ENCODE measurements at regions not wholly inside any gene's neighbourhood (a gene's known extent, or its start where the extent isn't known, plus 50 kb on each side); places are given as distances from the start of the nearest gene placed in this dataset.

GRCh38 chr21:31609081-31609480 lies 50.4 kb upstream of the SOD1 start:
- H3K79me1 ChIP-seq (ENCODE audit: low read length), result no peaks in the 10 kb centered on the region
- no CpG with 5 or more reads among the region's 4 CpGs for WGBS (ENCODE audit: extremely low coverage, insufficient coverage, low lambda C conversion rate)

GRCh38 chr21:31607791-31608190 lies 51.7 kb upstream of the SOD1 start:
- Histone ChIP-seq H3K79me2 (ENCODE audit: control insufficient read depth, insufficient read depth, low read length) (no peaks in the 10 kb centered on the region), H3K27me3 (ENCODE audit: insufficient read depth, low read length, poor library complexity) (no peaks in the 10 kb centered on the region), H2BK15ac (replicated peaks; ENCODE audit: low read depth) (no peak overlapping the region), H4K5ac (ENCODE audit: low read length) (no peak overlapping the region), H2BK5ac (ENCODE audit: low read length) (no peak overlapping the region), H3K23ac (ENCODE audit: low read length) (no peak overlapping the region), H3K4ac (ENCODE audit: low read depth, low read length) (no peak overlapping the region), H2BK120ac (ENCODE audit: low read depth, low read length) (no peak overlapping the region), H4K8ac (ENCODE audit: low read depth, low read length) (no peak overlapping the region), H3K9ac (ENCODE audit: low read length) (no peak overlapping the region), H2AK5ac (ENCODE audit: low read length) (no peak overlapping the region), H3K4me1 (ENCODE audit: control insufficient read depth, low read depth, low read length) (no peaks in the 10 kb centered on the region), H3K36me3 (ENCODE audit: control insufficient read depth, insufficient read depth, low read length) (no peaks in the 10 kb centered on the region), H3K4me2 (ENCODE audit: low read length) (no peak overlapping the region), H3K4me3 (ENCODE audit: low read length) (no peak overlapping the region), H3K79me1 (ENCODE audit: low read length) (no peaks in the 10 kb centered on the region), H3K56ac (ENCODE audit: low read length) (no peak overlapping the region), H3K18ac (ENCODE audit: low read length) (no peak overlapping the region), H3K27ac (ENCODE audit: low read depth, low read length) (no peak overlapping the region)
- no CpG with 5 or more reads among the region's 4 CpGs for WGBS (ENCODE audit: extremely low coverage, insufficient coverage, low lambda C conversion rate)
- DNase-seq, result no peak

More at GRCh38 chr21:31609081-31609480, 50.4 kb upstream of the SOD1 start:
- Histone ChIP-seq H3K9ac (ENCODE audit: low read length) (no peak overlapping the region), H4K5ac (ENCODE audit: low read length) (no peak overlapping the region), H2BK5ac (ENCODE audit: low read length) (no peak overlapping the region), H3K27ac (ENCODE audit: low read depth, low read length) (no peak overlapping the region), H2BK15ac (replicated peaks; ENCODE audit: low read depth) (no peak overlapping the region), H3K4me3 (ENCODE audit: low read length) (no peak overlapping the region), H3K27me3 (ENCODE audit: insufficient read depth, low read length, poor library complexity) (no peaks in the 10 kb centered on the region), H3K23ac (ENCODE audit: low read length) (no peak overlapping the region), H2AK5ac (ENCODE audit: low read length) (no peak overlapping the region), H3K56ac (ENCODE audit: low read length) (no peak overlapping the region), H2BK120ac (ENCODE audit: low read depth, low read length) (no peak overlapping the region), H3K36me3 (ENCODE audit: control insufficient read depth, insufficient read depth, low read length) (no peaks in the 10 kb centered on the region), H3K4me2 (ENCODE audit: low read length) (no peak overlapping the region), H3K4me1 (ENCODE audit: control insufficient read depth, low read depth, low read length) (no peaks in the 10 kb centered on the region), H3K18ac (ENCODE audit: low read length) (no peak overlapping the region), H3K4ac (ENCODE audit: low read depth, low read length) (no peak overlapping the region), H3K79me2 (ENCODE audit: control insufficient read depth, insufficient read depth, low read length) (no peaks in the 10 kb centered on the region), H4K8ac (ENCODE audit: low read depth, low read length) (no peak overlapping the region)
- peak; percentile 21 for DNase-seq

GRCh38 chr21:31606081-31606874 lies 53.2 kb upstream of the SOD1 start:
- Histone ChIP-seq H2BK120ac (ENCODE audit: low read depth, low read length) (no peak overlapping the region), H3K4me1 (ENCODE audit: control insufficient read depth, low read depth, low read length) (no peaks in the 10 kb centered on the region), H3K79me1 (ENCODE audit: low read length) (no peaks in the 10 kb centered on the region), H4K8ac (ENCODE audit: low read depth, low read length) (no peak overlapping the region), H3K18ac (ENCODE audit: low read length) (no peak overlapping the region), H3K79me2 (ENCODE audit: control insufficient read depth, insufficient read depth, low read length) (no peaks in the 10 kb centered on the region), H3K23ac (ENCODE audit: low read length) (no peak overlapping the region), H3K4me3 (ENCODE audit: low read length) (no peak overlapping the region), H3K4ac (ENCODE audit: low read depth, low read length) (no peak overlapping the region), H3K9ac (ENCODE audit: low read length) (no peak overlapping the region), H2BK5ac (ENCODE audit: low read length) (no peak overlapping the region), H3K27ac (ENCODE audit: low read depth, low read length) (no peak overlapping the region), H2AK5ac (ENCODE audit: low read length) (no peak overlapping the region), H4K5ac (ENCODE audit: low read length) (no peak overlapping the region), H3K36me3 (ENCODE audit: control insufficient read depth, insufficient read depth, low read length) (no peaks in the 10 kb centered on the region), H3K27me3 (ENCODE audit: insufficient read depth, low read length, poor library complexity) (no peaks in the 10 kb centered on the region), H3K4me2 (ENCODE audit: low read length) (no peak overlapping the region), H2BK15ac (replicated peaks; ENCODE audit: low read depth) (no peak overlapping the region), H3K56ac (ENCODE audit: low read length) (no peak overlapping the region)
- no CpG with 5 or more reads among the region's 11 CpGs for WGBS (ENCODE audit: extremely low coverage, insufficient coverage, low lambda C conversion rate)
- DNase-seq, result no peak

DNA sequence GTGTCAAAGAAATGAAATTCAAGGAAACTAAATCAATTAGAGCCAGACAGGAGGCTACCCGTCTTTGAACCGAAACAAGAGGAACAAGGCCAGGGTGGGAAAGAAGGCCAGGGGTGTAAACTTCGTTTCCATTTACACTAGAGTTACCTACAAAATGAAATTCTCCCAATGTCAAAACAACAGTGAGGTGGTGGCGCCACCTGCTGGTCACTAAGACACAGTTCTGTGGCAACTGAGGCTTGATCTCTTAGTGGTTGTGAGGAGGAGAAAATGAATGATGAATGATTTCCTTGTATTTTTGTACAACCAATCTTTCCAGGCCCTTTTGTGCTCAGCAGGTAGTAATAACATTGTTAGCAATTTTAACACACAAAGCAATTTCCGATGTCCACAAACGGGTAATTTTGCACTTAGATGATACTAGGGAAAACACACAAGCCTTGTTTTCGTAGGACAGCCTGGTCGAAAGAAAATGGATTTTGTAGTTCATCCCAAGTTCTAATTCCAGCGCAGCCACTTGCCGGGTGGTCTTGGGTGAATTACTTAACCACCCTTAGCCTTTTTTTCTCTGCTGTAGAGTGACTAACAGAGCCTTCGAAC lies 54.8 kb upstream of the SOD1 start:
- no peaks in the 10 kb centered on the region for H3K27me3 ChIP-seq (ENCODE audit: insufficient read depth, low read length, poor library complexity)
- no peak overlapping the region for H3K23ac ChIP-seq (ENCODE audit: low read length)
- no peaks in the 10 kb centered on the region for H3K36me3 ChIP-seq (ENCODE audit: control insufficient read depth, insufficient read depth, low read length)
- H3K79me1 ChIP-seq (ENCODE audit: low read length), result no peaks in the 10 kb centered on the region
- WGBS (ENCODE audit: extremely low coverage, insufficient coverage, low lambda C conversion rate), result no CpG with 5 or more reads among the region's 11 CpGs
- no peaks in the 10 kb centered on the region for H3K4me1 ChIP-seq (ENCODE audit: control insufficient read depth, low read depth, low read length)
- no peak overlapping the region for H2AK5ac ChIP-seq (ENCODE audit: low read length)
- no peak overlapping the region for H2BK5ac ChIP-seq (ENCODE audit: low read length)
- no peak overlapping the region for H3K56ac ChIP-seq (ENCODE audit: low read length)
- no peak overlapping the region for H3K4me2 ChIP-seq (ENCODE audit: low read length)
- no peak overlapping the region for H3K18ac ChIP-seq (ENCODE audit: low read length)
- no peak overlapping the region for H2BK120ac ChIP-seq (ENCODE audit: low read depth, low read length)
- H3K4me3 ChIP-seq (ENCODE audit: low read length), result no peak overlapping the region
- H4K8ac ChIP-seq (ENCODE audit: low read depth, low read length), result no peak overlapping the region
- H3K9ac ChIP-seq (ENCODE audit: low read length), result no peak overlapping the region
- no peaks in the 10 kb centered on the region for H3K79me2 ChIP-seq (ENCODE audit: control insufficient read depth, insufficient read depth, low read length)
- no peak overlapping the region for H4K5ac ChIP-seq (ENCODE audit: low read length)
- H3K4ac ChIP-seq (ENCODE audit: low read depth, low read length), result no peak overlapping the region
- no peak overlapping the region for H3K27ac ChIP-seq (ENCODE audit: low read depth, low read length)
- DNase-seq, result peak; percentile 76
- H2BK15ac ChIP-seq (replicated peaks; ENCODE audit: low read depth), result no peak overlapping the region

DNA sequence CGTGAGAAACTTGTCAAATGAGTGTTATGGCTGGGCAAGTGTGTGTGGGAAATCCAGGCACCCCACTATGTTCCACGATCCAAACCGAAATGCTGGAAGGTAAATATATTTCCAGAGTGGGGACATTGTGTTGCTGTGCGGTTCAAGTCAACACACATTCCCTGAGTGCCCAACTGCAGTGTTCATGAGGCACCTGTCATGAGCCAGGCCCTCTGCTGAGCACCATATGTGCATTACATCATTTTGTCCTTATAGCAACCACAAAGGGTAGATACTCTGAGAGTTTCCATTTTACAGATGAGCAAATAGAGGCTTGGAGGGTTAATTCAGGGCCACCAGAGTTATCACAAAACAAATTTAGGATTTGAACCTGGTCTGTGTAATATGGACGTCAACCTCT lies 59.9 kb upstream of the SOD1 start:
- Histone ChIP-seq H2BK5ac (ENCODE audit: low read length) (no peak overlapping the region), H3K56ac (ENCODE audit: low read length) (no peak overlapping the region), H3K18ac (ENCODE audit: low read length) (no peak overlapping the region), H3K4me2 (ENCODE audit: low read length) (no peak overlapping the region), H3K9ac (ENCODE audit: low read length) (no peak overlapping the region), H2AK5ac (ENCODE audit: low read length) (no peak overlapping the region), H3K27me3 (ENCODE audit: insufficient read depth, low read length, poor library complexity) (no peaks in the 10 kb centered on the region), H3K4me3 (ENCODE audit: low read length) (no peak overlapping the region), H3K79me1 (ENCODE audit: low read length) (no peaks in the 10 kb centered on the region), H3K27ac (ENCODE audit: low read depth, low read length) (no peak overlapping the region), H3K36me3 (ENCODE audit: control insufficient read depth, insufficient read depth, low read length) (no peaks in the 10 kb centered on the region), H3K79me2 (ENCODE audit: control insufficient read depth, insufficient read depth, low read length) (no peaks in the 10 kb centered on the region), H2BK120ac (ENCODE audit: low read depth, low read length) (no peak overlapping the region), H3K4ac (ENCODE audit: low read depth, low read length) (no peak overlapping the region), H4K5ac (ENCODE audit: low read length) (no peak overlapping the region), H3K4me1 (ENCODE audit: control insufficient read depth, low read depth, low read length) (no peaks in the 10 kb centered on the region), H2BK15ac (replicated peaks; ENCODE audit: low read depth) (no peak overlapping the region), H4K8ac (ENCODE audit: low read depth, low read length) (no peak overlapping the region), H3K23ac (ENCODE audit: low read length) (no peak overlapping the region)
- WGBS (ENCODE audit: extremely low coverage, insufficient coverage, low lambda C conversion rate), result no CpG with 5 or more reads among the region's 5 CpGs
- DNase-seq, result no peak

Data from mesendoderm (in vitro differentiated cells).